Sigmoid colon (tissue), 4 donors: ENCODE measurements at regions not wholly inside any gene's neighbourhood (a gene's known extent, or its start where the extent isn't known, plus 50 kb on each side); places are given as distances from the start of the nearest gene placed in this dataset.

Experiments used
- CTCF ChIP-seq, 4 experiments: fragments of 450-650 bp in 3 of 4; fragments of 200-600 bp in 1 of 4; IDR thresholded peaks; one replicate each; pipeline ENCODE4 v1.5.1; 2016 to 2019; ENCODE audit warnings: antibody characterized with exemption in 4 of 4, mild to moderate bottlenecking in 3 of 4, moderate library complexity in 2 of 4
- EP300 ChIP-seq, 4 donors: sonication (generic); formaldehyde crosslinking; IDR thresholded peaks; one replicate each; pipeline ENCODE4 v1.6.1; 2017; ENCODE audit warnings: antibody characterized with exemption in 4 of 4
- POLR2A ChIP-seq, 2 donors: fragments of 450-650 bp; IDR thresholded peaks; one replicate each; pipeline ENCODE4 v1.6.1; 2016; ENCODE audit warnings: antibody characterized with exemption in 2 of 2, mild to moderate bottlenecking in 2 of 2, moderate library complexity in 2 of 2
- POLR2AphosphoS5 ChIP-seq, 4 donors: sonication (generic); formaldehyde crosslinking; IDR thresholded peaks; one replicate each; pipeline ENCODE4 v1.6.1; 2017; ENCODE audit warnings: antibody characterized with exemption in 4 of 4

DNA sequence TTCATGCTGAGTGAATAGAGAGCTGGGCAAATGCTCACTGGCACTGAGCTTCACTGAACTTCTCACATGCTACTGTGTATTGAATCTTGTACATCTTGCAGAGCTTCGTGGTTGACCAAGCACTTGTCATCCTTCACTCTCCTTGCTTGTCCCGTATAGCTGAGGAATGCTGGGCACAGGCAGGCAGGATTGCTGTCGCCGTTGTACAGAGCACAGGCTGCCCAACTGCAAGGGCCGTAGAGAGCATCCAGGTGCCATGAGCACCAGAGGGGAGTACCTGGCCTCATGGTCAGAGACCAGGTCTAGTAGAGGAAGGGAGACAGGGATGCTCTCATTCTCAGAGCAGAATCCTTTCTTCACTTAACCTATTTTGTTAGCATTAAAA lies 99.8 kb upstream of the RET start:
- TF ChIP-seq POLR2A (IDR thresholded peaks at IDR 0.05) (no peak), CTCF (IDR thresholded peaks at IDR 0.05) (no peak), POLR2AphosphoS5 (IDR thresholded peaks at IDR 0.05) (no peak), EP300 (IDR thresholded peaks at IDR 0.05) (no peak)
